MM.1S (cell line): ENCODE measurements at regions not wholly inside any gene's neighbourhood (a gene's known extent, or its start where the extent isn't known, plus 50 kb on each side); places are given as distances from the start of the nearest gene placed in this dataset.

Experiments used
- DNase-seq: peaks from one replicate; pipeline ENCODE4 v3.0.0-alpha.2; 2015
- H2AFZ ChIP-seq: fragments of 300-600 bp; sonication (generic); 2 replicates; pipeline ENCODE4 v1.6.0; 2016; ENCODE audit warnings: antibody characterized with exemption, low read length
- H3F3A ChIP-seq: fragments of 300-600 bp; sonication (generic); 2 replicates; pipeline ENCODE4 v1.6.1; 2016; ENCODE audit warnings: mild to moderate bottlenecking, antibody characterized with exemption, low read length, moderate library complexity, mixed read lengths; ENCODE audit not compliant: insufficient read depth
- H3K27ac ChIP-seq: fragments of 300-600 bp; sonication (generic); 2 replicates; pipeline ENCODE4 v1.5.1; 2016; ENCODE audit warnings: mild to moderate bottlenecking, low read length
- H3K27me3 ChIP-seq: fragments of 300-600 bp; sonication (generic); replicated peaks from 2 replicates; pipeline ENCODE4 v1.6.0; 2016; ENCODE audit warnings: low read length; ENCODE audit not compliant: insufficient read depth
- H3K36me3 ChIP-seq: fragments of 300-600 bp; sonication (generic); replicated peaks from 2 replicates; pipeline ENCODE4 v1.6.1; 2016; ENCODE audit warnings: mild to moderate bottlenecking, low read length, mixed read lengths; ENCODE audit not compliant: insufficient read depth
- H3K4me1 ChIP-seq: fragments of 300-600 bp; sonication (generic); 2 replicates; pipeline ENCODE4 v1.6.1; 2016; ENCODE audit warnings: low read length, mixed read lengths
- H3K4me2 ChIP-seq: fragments of 300-600 bp; sonication (generic); 2 replicates; pipeline ENCODE4 v1.6.0; 2016; ENCODE audit warnings: low read depth, low read length
- H3K4me3 ChIP-seq: fragments of 300-600 bp; sonication (generic); 2 replicates; pipeline ENCODE4 v1.5.1; 2016; ENCODE audit warnings: low read length, mixed read lengths
- H3K79me2 ChIP-seq: fragments of 300-600 bp; sonication (generic); 2 replicates; pipeline ENCODE4 v1.6.1; 2016; ENCODE audit warnings: mixed run types, low read length, mixed read lengths
- H3K9ac ChIP-seq: fragments of 300-600 bp; sonication (generic); 2 replicates; pipeline ENCODE4 v1.6.1; 2016; ENCODE audit warnings: low read length, mixed read lengths
- H3K9me2 ChIP-seq: fragments of 300-600 bp; sonication (generic); replicated peaks from 2 replicates; pipeline ENCODE4 v1.6.1; 2016; ENCODE audit warnings: mild to moderate bottlenecking, low read length, mixed read lengths; ENCODE audit not compliant: insufficient read depth
- H3K9me3 ChIP-seq: fragments of 300-600 bp; sonication (generic); replicated peaks from 2 replicates; pipeline ENCODE4 v1.6.1; 2016; ENCODE audit warnings: mild to moderate bottlenecking, low read length, mixed read lengths; ENCODE audit not compliant: insufficient read depth
- H4K20me1 ChIP-seq: fragments of 300-600 bp; sonication (generic); 2 replicates; pipeline ENCODE4 v1.6.1; 2016; ENCODE audit warnings: mild to moderate bottlenecking, low read length, moderate library complexity, mixed read lengths; ENCODE audit not compliant: insufficient read depth
- EZH2 ChIP-seq: fragments of 300-600 bp; sonication (generic); optimal IDR thresholded peaks from 2 replicates; pipeline ENCODE3; 2017; ENCODE audit warnings: low read depth, mild to moderate bottlenecking, antibody characterized with exemption, low read length, mixed read lengths
- EZH2phosphoT487 ChIP-seq: fragments of 300-600 bp; sonication (generic); IDR thresholded peaks from 2 replicates; pipeline ENCODE4 v1.6.1; 2018; ENCODE audit warnings: antibody characterized with exemption, low read length
- TF ChIP-seq, protein P1 (sequence below): fragments of 300-600 bp; sonication (generic); IDR thresholded peaks from 2 replicates; pipeline ENCODE4 v1.5.1; 2016; ENCODE audit warnings: antibody characterized with exemption, low read length, mixed read lengths

DNA sequence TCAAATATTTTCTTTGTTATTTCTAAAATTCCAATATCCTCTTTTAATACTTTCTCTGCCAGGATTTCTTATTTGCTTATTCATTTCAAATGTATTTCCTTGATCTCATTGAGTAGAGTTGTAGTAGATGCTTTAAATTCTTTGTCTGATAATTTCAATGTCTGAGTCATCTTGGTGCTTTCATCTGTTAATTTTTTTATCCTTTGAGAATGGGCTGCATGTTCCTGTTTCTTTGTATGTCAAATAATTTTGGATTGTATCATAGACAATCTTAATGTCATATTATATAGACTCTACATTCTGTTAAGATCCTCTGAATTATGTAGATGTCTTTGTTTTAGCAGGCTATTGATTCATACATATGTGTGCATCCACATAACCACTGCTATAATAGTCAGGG is 57.5 kb downstream of the MYEOV start:
- no peaks in the 10 kb centered on the region for H3K4me1 ChIP-seq
- H3K4me3 ChIP-seq: no peak overlapping the region
- H2AFZ ChIP-seq: no peak overlapping the region
- no peak overlapping the region for H3K4me2 ChIP-seq
- peaks cover 21% of the 10 kb centered on the region for H3K79me2 ChIP-seq
- TF ChIP-seq, protein P1, sequence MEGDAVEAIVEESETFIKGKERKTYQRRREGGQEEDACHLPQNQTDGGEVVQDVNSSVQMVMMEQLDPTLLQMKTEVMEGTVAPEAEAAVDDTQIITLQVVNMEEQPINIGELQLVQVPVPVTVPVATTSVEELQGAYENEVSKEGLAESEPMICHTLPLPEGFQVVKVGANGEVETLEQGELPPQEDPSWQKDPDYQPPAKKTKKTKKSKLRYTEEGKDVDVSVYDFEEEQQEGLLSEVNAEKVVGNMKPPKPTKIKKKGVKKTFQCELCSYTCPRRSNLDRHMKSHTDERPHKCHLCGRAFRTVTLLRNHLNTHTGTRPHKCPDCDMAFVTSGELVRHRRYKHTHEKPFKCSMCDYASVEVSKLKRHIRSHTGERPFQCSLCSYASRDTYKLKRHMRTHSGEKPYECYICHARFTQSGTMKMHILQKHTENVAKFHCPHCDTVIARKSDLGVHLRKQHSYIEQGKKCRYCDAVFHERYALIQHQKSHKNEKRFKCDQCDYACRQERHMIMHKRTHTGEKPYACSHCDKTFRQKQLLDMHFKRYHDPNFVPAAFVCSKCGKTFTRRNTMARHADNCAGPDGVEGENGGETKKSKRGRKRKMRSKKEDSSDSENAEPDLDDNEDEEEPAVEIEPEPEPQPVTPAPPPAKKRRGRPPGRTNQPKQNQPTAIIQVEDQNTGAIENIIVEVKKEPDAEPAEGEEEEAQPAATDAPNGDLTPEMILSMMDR: no peak
- TF ChIP-seq EZH2 (no peak), EZH2phosphoT487 (no peak)
- H4K20me1 ChIP-seq: 0 out of 2 replicates have a peak, but pooled peaks cover 3% of the 10 kb centered on the region
- no peak for DNase-seq
- no peak overlapping the region for H3K9ac ChIP-seq
- no peaks in the 10 kb centered on the region for H3K27me3 ChIP-seq
- no peaks in the 10 kb centered on the region for H3K9me2 ChIP-seq
- H3F3A ChIP-seq: no peaks in the 10 kb centered on the region
- H3K27ac ChIP-seq: no peak overlapping the region
- H3K36me3 ChIP-seq: no peaks in the 10 kb centered on the region
- H3K9me3 ChIP-seq: no peaks in the 10 kb centered on the region

DNA sequence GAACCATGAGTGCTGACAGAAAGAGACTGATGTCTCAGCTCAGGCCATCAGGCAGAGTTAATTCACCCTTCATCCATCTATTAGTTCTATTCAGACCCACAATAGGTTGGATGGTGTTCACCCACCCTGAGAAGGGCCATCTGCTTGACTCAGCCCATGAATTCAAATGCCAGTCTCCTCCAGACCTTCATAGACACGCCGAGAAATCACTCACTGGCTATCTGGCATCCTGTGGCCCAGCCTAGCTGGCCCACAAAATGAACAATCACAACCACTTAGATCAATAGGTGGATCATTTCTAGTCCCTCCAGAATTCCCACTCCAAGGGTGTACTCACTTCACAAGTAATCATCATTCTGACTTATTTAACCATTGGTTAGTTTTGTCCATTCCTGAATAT is 58.2 kb downstream of the MYEOV start:
- H3K9me3 ChIP-seq: no peaks in the 10 kb centered on the region
- no peaks in the 10 kb centered on the region for H3F3A ChIP-seq
- no peak overlapping the region for H3K4me3 ChIP-seq
- H3K27ac ChIP-seq: no peak overlapping the region
- no peaks in the 10 kb centered on the region for H3K36me3 ChIP-seq
- no peak overlapping the region for H3K9ac ChIP-seq
- TF ChIP-seq, protein P1: no peak
- no peak for TF ChIP-seq EZH2phosphoT487
- no peak for TF ChIP-seq EZH2
- no peaks in the 10 kb centered on the region for H3K27me3 ChIP-seq
- no peak overlapping the region for H2AFZ ChIP-seq
- no peaks in the 10 kb centered on the region for H3K4me1 ChIP-seq
- 0 out of 2 replicates have a peak, but pooled peaks cover 3% of the 10 kb centered on the region for H4K20me1 ChIP-seq
- H3K4me2 ChIP-seq: no peak overlapping the region
- no peak for DNase-seq
- H3K79me2 ChIP-seq: peaks cover 21% of the 10 kb centered on the region
- H3K9me2 ChIP-seq: no peaks in the 10 kb centered on the region

DNA sequence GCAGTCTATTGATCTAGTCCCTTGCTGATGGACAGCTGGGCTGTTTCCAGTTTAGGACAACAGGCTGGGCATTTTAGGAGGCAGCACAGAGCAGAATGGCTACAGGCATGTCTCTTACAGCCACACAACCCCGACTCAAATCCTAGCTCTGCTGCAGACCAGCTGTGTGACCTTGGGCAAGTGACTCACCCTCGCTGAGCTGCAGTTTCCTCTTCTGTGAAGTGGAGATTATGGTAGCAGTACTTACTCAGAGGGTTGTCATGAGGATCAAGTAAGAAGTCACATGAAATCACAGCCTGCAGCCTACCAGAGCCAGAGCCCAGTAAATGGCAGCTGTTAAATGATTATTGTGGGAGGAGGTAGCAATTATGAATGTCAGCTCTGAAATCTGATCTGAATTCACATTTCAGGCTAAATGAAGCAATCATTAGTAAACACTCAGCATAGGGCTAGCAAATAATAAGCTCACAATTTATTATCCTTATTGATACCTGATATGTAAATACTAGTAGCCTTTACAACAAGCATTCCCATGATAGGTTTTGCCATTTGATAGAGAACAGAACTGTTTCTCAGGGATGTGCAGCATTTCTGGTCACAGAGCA is 58.9 kb downstream of the MYEOV start:
- no peak overlapping the region for H2AFZ ChIP-seq
- peaks cover 17% of the 10 kb centered on the region for H3K79me2 ChIP-seq
- no peaks in the 10 kb centered on the region for H3K9me3 ChIP-seq
- no peak overlapping the region for H3K9ac ChIP-seq
- no peaks in the 10 kb centered on the region for H3K27me3 ChIP-seq
- no peak overlapping the region for H3K4me2 ChIP-seq
- H3K27ac ChIP-seq: no peak overlapping the region
- H3K9me2 ChIP-seq: no peaks in the 10 kb centered on the region
- TF ChIP-seq, protein P1: no peak
- TF ChIP-seq EZH2 (no peak), EZH2phosphoT487 (no peak)
- no peaks in the 10 kb centered on the region for H3K4me1 ChIP-seq
- H3K36me3 ChIP-seq: no peaks in the 10 kb centered on the region
- no peaks in the 10 kb centered on the region for H3F3A ChIP-seq
- no peak overlapping the region for H3K4me3 ChIP-seq
- 0 out of 2 replicates have a peak, but pooled peaks cover 3% of the 10 kb centered on the region for H4K20me1 ChIP-seq
- DNase-seq: no peak
